Right atrium auricular region (tissue), 2 donors: ENCODE measurements at regions not wholly inside any gene's neighbourhood (a gene's known extent, or its start where the extent isn't known, plus 50 kb on each side); places are given as distances from the start of the nearest gene placed in this dataset.

Experiments
- DNase-seq: peaks from one replicate; pipeline ENCODE4 v3.0.0-alpha.2; 2019; ENCODE audit warnings: low spot score
- H3K27ac ChIP-seq, 2 donors: fragments of 200-600 bp; sonication (generic); 1 replicate in 1 of 2; 2 replicates in 1 of 2; pipeline ENCODE4 v1.5.1; 2016 to 2019
- H3K27me3 ChIP-seq, 2 donors: fragments of 200-600 bp; sonication (generic); one replicate each; pipeline versions ENCODE4 v1.5.1 to v1.6.0; 2017 to 2019
- H3K36me3 ChIP-seq: fragments of 200-600 bp; sonication (generic); one replicate; pipeline ENCODE4 v1.5.1; 2016
- H3K4me1 ChIP-seq, 2 donors: fragments of 200-600 bp; sonication (generic); one replicate each; pipeline versions ENCODE4 v1.5.1 to v1.6.0; 2017 to 2019
- H3K4me3 ChIP-seq, 2 donors: fragments of 200-600 bp; sonication (generic); 1 replicate in 1 of 2; 2 replicates in 1 of 2; pipeline ENCODE4 v1.5.1; 2017 to 2019; ENCODE audit warnings: mild to moderate bottlenecking in 1 of 2, moderate library complexity in 1 of 2
- H3K9me3 ChIP-seq, 2 donors: fragments of 200-600 bp; sonication (generic); one replicate each; pipeline ENCODE4 v1.5.1; 2019
- CTCF ChIP-seq, 2 donors: fragments of 200-600 bp; sonication (generic); IDR thresholded peaks; one replicate each; pipeline ENCODE4 v1.5.1; 2019; ENCODE audit warnings: antibody characterized with exemption in 2 of 2

- Histone ChIP-seq H3K4me1 (no peaks in the 10 kb centered on the region), H3K27ac (no peak overlapping the region), H3K36me3 (no peaks in the 10 kb centered on the region), H3K27me3 (no peaks in the 10 kb centered on the region), H3K9me3 (no peaks in the 10 kb centered on the region), H3K4me3 (no peak overlapping the region)
- no peak for DNase-seq
- no peak for TF ChIP-seq CTCF (IDR thresholded peaks at IDR 0.05)
These were observed 168.9 kb upstream of the PUDP start for GRCh38 chrX:7316887-7317286.

GRCh38 chrX:7316280-7316679 is 168.3 kb upstream of the PUDP start:
- H3K27me3 ChIP-seq, result no peaks in the 10 kb centered on the region
- H3K36me3 ChIP-seq, result no peaks in the 10 kb centered on the region
- H3K4me3 ChIP-seq, result no peak overlapping the region
- no peaks in the 10 kb centered on the region for H3K4me1 ChIP-seq
- H3K27ac ChIP-seq, result no peak overlapping the region
- no peaks in the 10 kb centered on the region for H3K9me3 ChIP-seq
- no peak for DNase-seq
- TF ChIP-seq CTCF (IDR thresholded peaks at IDR 0.05), result no peak

- no peak for TF ChIP-seq CTCF (IDR thresholded peaks at IDR 0.05)
- H3K36me3 ChIP-seq, result no peaks in the 10 kb centered on the region
These were observed 166.5 kb upstream of the PUDP start for GRCh38 chrX:7314425-7314824.

GRCh38 chrX:7307720-7308119 is 159.8 kb upstream of the PUDP start:
- H3K4me1 ChIP-seq, result no peaks in the 10 kb centered on the region
- no peak for DNase-seq
- H3K27me3 ChIP-seq, result no peaks in the 10 kb centered on the region
- H3K36me3 ChIP-seq, result peaks cover 7% of the 10 kb centered on the region
- no peak for TF ChIP-seq CTCF (IDR thresholded peaks at IDR 0.05)
- H3K27ac ChIP-seq, result no peak overlapping the region
- H3K9me3 ChIP-seq, result peaks cover 0 to 3% of the 10 kb centered on the region in 2 donors
- no peak overlapping the region for H3K4me3 ChIP-seq

More at GRCh38 chrX:7314425-7314824, 166.5 kb upstream of the PUDP start:
- H3K9me3 ChIP-seq, result no peaks in the 10 kb centered on the region
- H3K4me3 ChIP-seq, result no peak overlapping the region
- DNase-seq, result no peak
- H3K4me1 ChIP-seq, result no peaks in the 10 kb centered on the region
- H3K27me3 ChIP-seq, result no peaks in the 10 kb centered on the region
- H3K27ac ChIP-seq, result no peak overlapping the region

- H3K4me1 ChIP-seq, result no peaks in the 10 kb centered on the region
- H3K36me3 ChIP-seq, result no peaks in the 10 kb centered on the region
- no peak for TF ChIP-seq CTCF (IDR thresholded peaks at IDR 0.05)
- H3K27me3 ChIP-seq, result no peaks in the 10 kb centered on the region
- peaks cover 0 to 6% of the 10 kb centered on the region in 2 donors for H3K9me3 ChIP-seq
- no peak overlapping the region for H3K27ac ChIP-seq
- no peak for DNase-seq
- H3K4me3 ChIP-seq, result no peak overlapping the region
These were observed 146.5 kb upstream of the PUDP start for GRCh38 chrX:7294483-7294882.

- Histone ChIP-seq H3K9me3 (no peaks in the 10 kb centered on the region), H3K27me3 (no peaks in the 10 kb centered on the region), H3K27ac (no peak overlapping the region), H3K4me3 (no peak overlapping the region), H3K4me1 (no peaks in the 10 kb centered on the region), H3K36me3 (no peaks in the 10 kb centered on the region)
- no peak for DNase-seq
- TF ChIP-seq CTCF (IDR thresholded peaks at IDR 0.05), result no peak
These were observed 138.3 kb upstream of the PUDP start for GRCh38 chrX:7286168-7286837.
